Uterus (tissue), 2 donors: ENCODE measurements at regions not wholly inside any gene's neighbourhood (a gene's known extent, or its start where the extent isn't known, plus 50 kb on each side); places are given as distances from the start of the nearest gene placed in this dataset.

Experiments
- CTCF ChIP-seq, 4 experiments: fragments of 200-600 bp in 2 of 4; fragments of 450-650 bp in 2 of 4; sonication (generic) in 2 of 4; IDR thresholded peaks; one replicate each; pipeline ENCODE4 v1.5.1; 2016 to 2019; ENCODE audit warnings: antibody characterized with exemption in 4 of 4, mild to moderate bottlenecking in 2 of 4, moderate library complexity in 1 of 4
- POLR2A ChIP-seq, 2 donors: fragments of 450-650 bp; IDR thresholded peaks; one replicate each; pipeline ENCODE4 v1.6.1; 2016; ENCODE audit warnings: antibody characterized with exemption in 2 of 2, mild to moderate bottlenecking in 1 of 2, moderate library complexity in 1 of 2

- no peak for TF ChIP-seq CTCF (IDR thresholded peaks at IDR 0.05)
- no peak for TF ChIP-seq POLR2A (IDR thresholded peaks at IDR 0.05)
These were observed 116.0 kb downstream of the CCT6B start for GRCh38 chr17:34845296-34845695.
